GM10248 (cell line): ENCODE measurements at regions not wholly inside any gene's neighbourhood (a gene's known extent, or its start where the extent isn't known, plus 50 kb on each side); places are given as distances from the start of the nearest gene placed in this dataset.

Experiments
- CTCF ChIA-PET: fragments of 300-600 bp; sonication (Branson Sonifier 250); formaldehyde crosslinking; extraction: SDS; loops from one replicate; lab custom pipeline; 2021; ENCODE audit warnings: antibody characterized with exemption; lab: Yijun Ruan, JAX
- POLR2A ChIA-PET: fragments of 350-650 bp; sonication (Branson Sonifier 250); formaldehyde crosslinking; extraction: SDS; loops from one replicate; lab custom pipeline; 2020; ENCODE audit warnings: antibody characterized with exemption; lab: Yijun Ruan, JAX
- DNase-seq: peaks from one replicate; pipeline ENCODE4 v3.0.0; 2012; ENCODE audit errors: extremely low spot score
- TF ChIP-seq, protein P1 (sequence below): IDR thresholded peaks from 2 replicates; pipeline ENCODE4 v1.5.1; 2012; ENCODE audit warnings: mild to moderate bottlenecking, low read depth; ENCODE audit errors: extremely low read depth, missing control alignments, control extremely low read depth

- ChIA-PET CTCF (no interaction called here), POLR2A (no interaction called here)
- DNase-seq: no peak
- TF ChIP-seq, protein P1, sequence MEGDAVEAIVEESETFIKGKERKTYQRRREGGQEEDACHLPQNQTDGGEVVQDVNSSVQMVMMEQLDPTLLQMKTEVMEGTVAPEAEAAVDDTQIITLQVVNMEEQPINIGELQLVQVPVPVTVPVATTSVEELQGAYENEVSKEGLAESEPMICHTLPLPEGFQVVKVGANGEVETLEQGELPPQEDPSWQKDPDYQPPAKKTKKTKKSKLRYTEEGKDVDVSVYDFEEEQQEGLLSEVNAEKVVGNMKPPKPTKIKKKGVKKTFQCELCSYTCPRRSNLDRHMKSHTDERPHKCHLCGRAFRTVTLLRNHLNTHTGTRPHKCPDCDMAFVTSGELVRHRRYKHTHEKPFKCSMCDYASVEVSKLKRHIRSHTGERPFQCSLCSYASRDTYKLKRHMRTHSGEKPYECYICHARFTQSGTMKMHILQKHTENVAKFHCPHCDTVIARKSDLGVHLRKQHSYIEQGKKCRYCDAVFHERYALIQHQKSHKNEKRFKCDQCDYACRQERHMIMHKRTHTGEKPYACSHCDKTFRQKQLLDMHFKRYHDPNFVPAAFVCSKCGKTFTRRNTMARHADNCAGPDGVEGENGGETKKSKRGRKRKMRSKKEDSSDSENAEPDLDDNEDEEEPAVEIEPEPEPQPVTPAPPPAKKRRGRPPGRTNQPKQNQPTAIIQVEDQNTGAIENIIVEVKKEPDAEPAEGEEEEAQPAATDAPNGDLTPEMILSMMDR: no peak
These were observed 151.2 kb downstream of the ERMARD start for GRCh38 chr6:169902604-169903003.

- ChIA-PET POLR2A (no interaction called here), CTCF (no interaction called here)
- TF ChIP-seq, protein P1: no peak
- DNase-seq: no peak
These were observed 150.6 kb downstream of the ERMARD start for GRCh38 chr6:169902070-169902469.

- no peak for DNase-seq
- TF ChIP-seq, protein P1: no peak
- ChIA-PET CTCF (no interaction called here), POLR2A (no interaction called here)
These were observed 148.2 kb downstream of the ERMARD start for GRCh38 chr6:169899481-169900145.

GRCh38 chr6:169898788-169899480 is 147.5 kb downstream of the ERMARD start:
- CTCF ChIA-PET: interaction anchor here (1.2 kb wide), 1 partner anchor 67 kb away, joined by 3 read pairs; no protein-coding TSS in a partner anchor
- TF ChIP-seq, protein P1: no peak
- no peak for DNase-seq
- POLR2A ChIA-PET: no interaction called here

- CTCF ChIA-PET: interaction anchor here (1.2 kb wide), 1 partner anchor 66 kb away, joined by 3 read pairs; no protein-coding TSS in a partner anchor
- POLR2A ChIA-PET: no interaction called here
- TF ChIP-seq, protein P1: no peak
- DNase-seq: no peak
These were observed 146.4 kb downstream of the ERMARD start for GRCh38 chr6:169897601-169898358.

DNA sequence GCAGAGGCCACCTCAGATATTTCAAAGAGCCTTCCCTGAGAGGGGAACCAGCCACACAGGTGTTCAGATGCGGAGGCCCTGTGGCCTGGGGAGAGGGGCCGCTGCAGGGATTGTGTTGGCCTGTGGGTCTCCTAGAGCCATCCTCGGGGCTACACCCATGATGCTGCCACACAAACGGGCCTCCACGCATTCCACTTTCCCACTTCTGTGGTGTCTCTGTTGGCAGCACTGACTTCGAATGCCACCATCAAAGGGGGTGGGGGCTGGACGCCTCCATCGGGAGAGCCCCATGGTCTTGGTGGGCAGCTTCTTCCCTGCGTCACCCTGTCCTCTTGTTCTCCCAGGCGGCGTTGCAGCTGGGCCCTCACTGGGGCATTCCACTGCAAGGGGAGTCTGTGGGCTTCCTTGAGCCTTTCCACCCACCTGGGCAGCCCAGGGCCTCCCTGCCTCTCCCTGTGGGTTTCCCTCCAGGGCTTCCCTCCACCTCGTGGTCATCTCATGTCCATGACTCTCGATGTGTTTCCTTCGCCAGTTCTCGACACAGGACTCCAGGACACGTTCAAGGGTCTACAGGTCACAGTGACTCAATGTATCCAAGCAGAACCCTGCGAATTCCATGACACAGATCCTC is 145.5 kb downstream of the ERMARD start:
- ChIA-PET CTCF (no interaction called here), POLR2A (no interaction called here)
- DNase-seq: no peak
- TF ChIP-seq, protein P1: no peak
